Endothelial cell (in vitro differentiated cells): ENCODE measurements at regions not wholly inside any gene's neighbourhood (a gene's known extent, or its start where the extent isn't known, plus 50 kb on each side); places are given as distances from the start of the nearest gene placed in this dataset.

Experiments used
- DNase-seq: peaks from one replicate; pipeline ENCODE4 v3.0.0; 2021; ENCODE audit warnings: low spot score
- H3K27ac Mint-ChIP-seq: one replicate; pipeline ENCODE4 v1.8.0; 2021; ENCODE audit warnings: mixed read lengths, inconsistent platforms; ENCODE audit not compliant: unreplicated experiment
- H3K27me3 Mint-ChIP-seq: one replicate; pipeline ENCODE4 v1.8.0; 2021; ENCODE audit warnings: mild to moderate bottlenecking, moderate library complexity, mixed read lengths, inconsistent platforms; ENCODE audit not compliant: unreplicated experiment
- H3K36me3 Mint-ChIP-seq: one replicate; pipeline ENCODE4 v1.8.0; 2021; ENCODE audit warnings: mild to moderate bottlenecking, low read depth, mixed read lengths, inconsistent platforms; ENCODE audit not compliant: unreplicated experiment
- H3K4me1 Mint-ChIP-seq: one replicate; pipeline ENCODE4 v1.8.0; 2021; ENCODE audit warnings: mild to moderate bottlenecking, mixed read lengths, inconsistent platforms; ENCODE audit not compliant: unreplicated experiment
- H3K4me3 Mint-ChIP-seq: one replicate; pipeline ENCODE4 v1.8.0; 2021; ENCODE audit warnings: mild to moderate bottlenecking, mixed read lengths, inconsistent platforms; ENCODE audit not compliant: unreplicated experiment
- H3K9me3 Mint-ChIP-seq: one replicate; pipeline ENCODE4 v1.8.0; 2021; ENCODE audit warnings: mixed read lengths, inconsistent platforms; ENCODE audit not compliant: unreplicated experiment
- CTCF ChIP-seq: fragments of 200-600 bp; sonication (generic); IDR thresholded peaks from one replicate; pipeline ENCODE4 v1.5.0; 2021; ENCODE audit warnings: antibody characterized with exemption; ENCODE audit not compliant: unreplicated experiment

GRCh38 chr2:220174826-220175225 is 547.4 kb downstream of the SLC4A3 start:
- Mint-ChIP-seq H3K36me3 (no peaks in the 10 kb centered on the region), H3K4me3 (no peak overlapping the region), H3K27me3 (peaks cover 2% of the 10 kb centered on the region), H3K4me1 (no peaks in the 10 kb centered on the region), H3K9me3 (no peaks in the 10 kb centered on the region), H3K27ac (no peak overlapping the region)
- TF ChIP-seq CTCF, result no peak
- DNase-seq, result no peak

- Mint-ChIP-seq H3K4me3 (no peak overlapping the region), H3K27ac (no peak overlapping the region), H3K36me3 (no peaks in the 10 kb centered on the region), H3K9me3 (no peaks in the 10 kb centered on the region), H3K4me1 (no peaks in the 10 kb centered on the region), H3K27me3 (no peaks in the 10 kb centered on the region)
- no peak for DNase-seq
- TF ChIP-seq CTCF, result no peak
These were observed 548.5 kb downstream of the SLC4A3 start for GRCh38 chr2:220175967-220176366.

GRCh38 chr2:220178991-220179695 is 551.7 kb downstream of the SLC4A3 start:
- Mint-ChIP-seq H3K4me1 (no peaks in the 10 kb centered on the region), H3K9me3 (no peaks in the 10 kb centered on the region), H3K36me3 (no peaks in the 10 kb centered on the region), H3K4me3 (no peak overlapping the region), H3K27ac (no peak overlapping the region), H3K27me3 (no peaks in the 10 kb centered on the region)
- no peak for TF ChIP-seq CTCF
- no peak for DNase-seq

GRCh38 chr2:220181165-220181564 is 553.7 kb downstream of the SLC4A3 start:
- Mint-ChIP-seq H3K27me3 (no peaks in the 10 kb centered on the region), H3K4me3 (no peak overlapping the region), H3K36me3 (no peaks in the 10 kb centered on the region), H3K4me1 (no peaks in the 10 kb centered on the region), H3K27ac (no peak overlapping the region), H3K9me3 (no peaks in the 10 kb centered on the region)
- DNase-seq, result no peak
- no peak for TF ChIP-seq CTCF

GRCh38 chr2:220182790-220183189 is 555.4 kb downstream of the SLC4A3 start:
- Mint-ChIP-seq H3K27me3 (no peaks in the 10 kb centered on the region), H3K9me3 (no peaks in the 10 kb centered on the region), H3K4me1 (no peaks in the 10 kb centered on the region), H3K36me3 (no peaks in the 10 kb centered on the region), H3K4me3 (no peak overlapping the region), H3K27ac (no peak overlapping the region)
- no peak for TF ChIP-seq CTCF
- DNase-seq, result no peak
